ENCODE measurements at regions not wholly inside any gene's neighbourhood (a gene's known extent, or its start where the extent isn't known, plus 50 kb on each side); places are given as distances from the start of the nearest gene placed in this dataset.

- TF ChIP-seq CTCF (IDR thresholded peaks at IDR 0.05) = no peak
- Histone ChIP-seq H3K27me3 (no peaks in the 10 kb centered on the region), H3K4me3 (no peak overlapping the region), H3K9me3 (no peaks in the 10 kb centered on the region), H3K27ac (peak overlapping the region in 2 of 4 donors; percentile 20 to 39), H3K36me3 (no peaks in the 10 kb centered on the region), H3K4me1 (peaks cover 0 to 9% (median 6%) of the 10 kb centered on the region in 3 donors)
- FAIRE-seq = no peak
- DNase-seq = peak in 1 of 6 donors; percentile 16
- intact Hi-C loops (cut with DNase I) = loop anchor here in 1 of 3 donors (10.0 kb wide), 1 partner anchor 298 kb away; the partner anchor contains the start of gene EDN1
- peak in 3 of 4 donors; percentile 43 to 69 (median 69) for ATAC-seq
- WGBS, 2 donors = 70 to 79% methylated on average over 4 of the region's 4 CpGs
Measured at GRCh38 chr6:12592634-12593033, 123.9 kb upstream of the PHACTR1 start.

GRCh38 chr6:12593771-12594529 is 122.6 kb upstream of the PHACTR1 start:
- ATAC-seq (peak in 2 of 4 donors; percentile 38 to 65), FAIRE-seq (no peak)

GRCh38 chr6:12594530-12594893 is 122.1 kb upstream of the PHACTR1 start:
- no peaks in the 10 kb centered on the region for H3K36me3 ChIP-seq
- H3K4me3 ChIP-seq = no peak overlapping the region
- intact Hi-C loops (cut with DNase I) = loop anchor here in 1 of 3 donors (10.0 kb wide), 1 partner anchor 300 kb away; the partner anchor contains the start of gene EDN1
- no peak for TF ChIP-seq CTCF (IDR thresholded peaks at IDR 0.05)
- H3K27me3 ChIP-seq = no peaks in the 10 kb centered on the region
- FAIRE-seq (no peak), DNase-seq (no peak), ATAC-seq (no peak)
- 76 to 78% methylated on average over 3 of the region's 3 CpGs for WGBS, 2 donors
- H3K27ac ChIP-seq = peak overlapping the region in 2 of 4 donors; percentile 25 to 38
- H3K9me3 ChIP-seq = no peaks in the 10 kb centered on the region
- peaks cover 0 to 9% (median 6%) of the 10 kb centered on the region in 3 donors for H3K4me1 ChIP-seq

More at GRCh38 chr6:12593771-12594529, 122.6 kb upstream of the PHACTR1 start:
- TF ChIP-seq CTCF (IDR thresholded peaks at IDR 0.05) = no peak
- H3K4me3 ChIP-seq = no peak overlapping the region
- no peaks in the 10 kb centered on the region for H3K36me3 ChIP-seq
- H3K9me3 ChIP-seq = no peaks in the 10 kb centered on the region
- H3K27me3 ChIP-seq = no peaks in the 10 kb centered on the region
- H3K4me1 ChIP-seq = peaks cover 0 to 9% (median 6%) of the 10 kb centered on the region in 3 donors
- 52 to 64% methylated on average over 12 of the region's 12 CpGs for WGBS, 2 donors
- intact Hi-C loops (cut with DNase I) = loop anchor here in 1 of 3 donors (10.0 kb wide), 1 partner anchor 299 kb away; the partner anchor contains the start of gene EDN1
- no peak for DNase-seq
- H3K27ac ChIP-seq = peak overlapping the region in 2 of 4 donors; percentile 25 to 38

- peaks cover 0 to 9% (median 6%) of the 10 kb centered on the region in 3 donors for H3K4me1 ChIP-seq
- H3K27ac ChIP-seq = peak overlapping the region in 1 of 4 donors; percentile 38
- no peak overlapping the region for H3K4me3 ChIP-seq
- ATAC-seq (peak in 3 of 4 donors; percentile 35 to 52 (median 46)), FAIRE-seq (no peak), DNase-seq (no peak)
- H3K27me3 ChIP-seq = no peaks in the 10 kb centered on the region
- intact Hi-C loops (cut with DNase I) = loop anchor here in 1 of 3 donors (10.0 kb wide), 1 partner anchor 300 kb away; the partner anchor contains the start of gene EDN1
- no peak for TF ChIP-seq CTCF (IDR thresholded peaks at IDR 0.05)
- 71 to 76% methylated on average over 9 of the region's 9 CpGs for WGBS, 2 donors
- H3K36me3 ChIP-seq = no peaks in the 10 kb centered on the region
- no peaks in the 10 kb centered on the region for H3K9me3 ChIP-seq
Measured at GRCh38 chr6:12595161-12595811, 121.3 kb upstream of the PHACTR1 start.

All from pancreas (tissue), 10 donors.